ENCODE measurements at regions not wholly inside any gene's neighbourhood (a gene's known extent, or its start where the extent isn't known, plus 50 kb on each side); places are given as distances from the start of the nearest gene placed in this dataset.
A peak's percentile ranks its signal among the peaks of the same experiment; 100 is the strongest.

DNA sequence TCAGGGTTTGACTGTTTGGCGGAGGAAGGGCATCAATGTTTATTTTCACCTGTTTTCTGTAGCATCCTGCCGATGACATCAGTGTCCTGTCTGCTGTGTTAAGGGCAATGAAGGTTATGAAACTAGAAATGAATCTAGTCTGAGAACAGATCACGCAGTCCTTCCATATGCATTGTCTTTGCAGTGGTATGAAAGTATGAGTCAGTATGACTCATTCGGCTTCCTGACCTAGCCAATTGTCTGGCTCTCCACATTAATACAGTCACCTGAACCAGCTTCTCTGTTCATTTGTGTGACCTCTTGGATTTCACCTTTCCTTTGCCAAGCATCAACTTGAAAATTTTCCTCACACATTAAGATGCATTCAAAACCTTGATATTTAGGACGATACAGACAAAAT, 353.8 kb downstream of the RND3 start:
- Histone ChIP-seq H3K27ac (peak overlapping the region in 2 of 4 donors; percentile 45 to 48), H3K36me3 (no peaks in the 10 kb centered on the region), H3K4me1 (peaks cover 6 to 35% (median 9%) of the 10 kb centered on the region in 3 donors), H3K9me3 (no peaks in the 10 kb centered on the region), H3K4me3 (no peak overlapping the region), H3K27me3 (no peaks in the 10 kb centered on the region)
- WGBS, 2 donors, result 30 to 37% methylated on average over 5 of the region's 5 CpGs
- DNase-seq, result no peak
- intact Hi-C loops (cut with DNase I), result no loop called here
- no peak for TF ChIP-seq POLR2A (IDR thresholded peaks at IDR 0.05)
- TF ChIP-seq, protein P1, sequence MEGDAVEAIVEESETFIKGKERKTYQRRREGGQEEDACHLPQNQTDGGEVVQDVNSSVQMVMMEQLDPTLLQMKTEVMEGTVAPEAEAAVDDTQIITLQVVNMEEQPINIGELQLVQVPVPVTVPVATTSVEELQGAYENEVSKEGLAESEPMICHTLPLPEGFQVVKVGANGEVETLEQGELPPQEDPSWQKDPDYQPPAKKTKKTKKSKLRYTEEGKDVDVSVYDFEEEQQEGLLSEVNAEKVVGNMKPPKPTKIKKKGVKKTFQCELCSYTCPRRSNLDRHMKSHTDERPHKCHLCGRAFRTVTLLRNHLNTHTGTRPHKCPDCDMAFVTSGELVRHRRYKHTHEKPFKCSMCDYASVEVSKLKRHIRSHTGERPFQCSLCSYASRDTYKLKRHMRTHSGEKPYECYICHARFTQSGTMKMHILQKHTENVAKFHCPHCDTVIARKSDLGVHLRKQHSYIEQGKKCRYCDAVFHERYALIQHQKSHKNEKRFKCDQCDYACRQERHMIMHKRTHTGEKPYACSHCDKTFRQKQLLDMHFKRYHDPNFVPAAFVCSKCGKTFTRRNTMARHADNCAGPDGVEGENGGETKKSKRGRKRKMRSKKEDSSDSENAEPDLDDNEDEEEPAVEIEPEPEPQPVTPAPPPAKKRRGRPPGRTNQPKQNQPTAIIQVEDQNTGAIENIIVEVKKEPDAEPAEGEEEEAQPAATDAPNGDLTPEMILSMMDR (IDR thresholded peaks at IDR 0.05), result no peak

DNA sequence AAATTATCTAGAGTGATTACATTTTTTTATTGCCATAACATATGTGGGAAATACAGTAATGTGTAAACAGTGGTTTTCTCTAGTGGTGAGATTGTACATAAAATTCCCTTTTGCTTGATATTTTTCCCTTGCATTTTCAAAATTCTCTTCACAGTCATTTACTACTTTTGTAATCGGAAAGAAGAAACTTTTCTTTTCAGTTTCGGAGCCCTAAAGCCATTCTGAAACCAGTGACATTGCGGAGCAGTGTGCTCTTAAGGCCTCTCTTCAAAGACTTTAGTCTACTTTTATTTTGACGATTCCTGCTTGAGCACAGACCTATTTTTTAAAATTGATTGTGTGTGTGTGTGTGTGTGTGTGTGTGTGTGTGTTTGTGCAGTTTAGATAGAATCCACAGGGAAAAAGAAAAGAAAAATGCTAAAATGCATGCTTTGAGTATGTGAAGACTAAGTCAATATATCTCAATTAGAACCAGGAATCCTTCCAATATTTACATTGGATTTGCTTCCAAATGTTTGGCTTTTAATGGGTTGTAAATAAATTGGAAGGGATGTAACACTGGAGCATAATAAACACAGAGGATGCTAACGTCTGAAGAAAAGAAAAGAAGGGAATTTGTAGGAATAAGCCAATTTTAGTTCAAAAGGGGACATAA, 357.4 kb downstream of the RND3 start:
- DNase-seq, result no peak
- WGBS, 2 donors, result 61 to 75% methylated on average over 5 of the region's 5 CpGs
- H3K4me3 ChIP-seq, result no peak overlapping the region
- H3K4me1 ChIP-seq, result peaks cover 6 to 33% (median 12%) of the 10 kb centered on the region in 3 donors
- intact Hi-C loops (cut with DNase I), result no loop called here
- H3K36me3 ChIP-seq, result no peaks in the 10 kb centered on the region
- no peaks in the 10 kb centered on the region for H3K9me3 ChIP-seq
- no peak overlapping the region for H3K27ac ChIP-seq
- H3K27me3 ChIP-seq, result no peaks in the 10 kb centered on the region
- TF ChIP-seq, protein P1 (IDR thresholded peaks at IDR 0.05), result no peak
- no peak for TF ChIP-seq POLR2A (IDR thresholded peaks at IDR 0.05)

DNA sequence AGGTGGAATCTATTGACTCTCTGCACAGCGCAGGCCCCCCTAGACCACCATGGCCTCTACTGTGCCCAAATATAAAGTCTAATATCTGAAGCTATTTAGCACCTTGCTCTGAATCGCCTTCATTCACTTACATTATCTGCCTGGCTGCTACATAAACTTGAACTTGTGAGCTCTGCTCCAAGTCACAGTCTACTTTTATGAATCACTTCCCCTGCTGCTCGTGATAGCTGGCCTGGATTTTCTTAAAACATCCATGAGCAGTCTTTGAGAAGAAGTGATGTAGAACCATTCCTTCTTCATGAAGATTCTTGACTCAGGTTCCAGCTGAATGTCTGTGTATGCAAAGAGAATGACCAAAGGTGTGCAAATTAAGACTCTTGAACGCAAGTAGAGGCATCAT, 359.5 kb downstream of the RND3 start:
- Histone ChIP-seq H3K4me1 (peaks cover 0 to 17% (median 6%) of the 10 kb centered on the region in 3 donors), H3K9me3 (no peaks in the 10 kb centered on the region), H3K36me3 (no peaks in the 10 kb centered on the region), H3K4me3 (no peak overlapping the region), H3K27me3 (no peaks in the 10 kb centered on the region), H3K27ac (no peak overlapping the region)
- DNase-seq, result no peak
- WGBS, 2 donors, result 71 to 79% methylated on average over 4 of the region's 4 CpGs
- intact Hi-C loops (cut with DNase I), result no loop called here
- no peak for TF ChIP-seq POLR2A (IDR thresholded peaks at IDR 0.05)
- TF ChIP-seq, protein P1 (IDR thresholded peaks at IDR 0.05), result no peak

DNA sequence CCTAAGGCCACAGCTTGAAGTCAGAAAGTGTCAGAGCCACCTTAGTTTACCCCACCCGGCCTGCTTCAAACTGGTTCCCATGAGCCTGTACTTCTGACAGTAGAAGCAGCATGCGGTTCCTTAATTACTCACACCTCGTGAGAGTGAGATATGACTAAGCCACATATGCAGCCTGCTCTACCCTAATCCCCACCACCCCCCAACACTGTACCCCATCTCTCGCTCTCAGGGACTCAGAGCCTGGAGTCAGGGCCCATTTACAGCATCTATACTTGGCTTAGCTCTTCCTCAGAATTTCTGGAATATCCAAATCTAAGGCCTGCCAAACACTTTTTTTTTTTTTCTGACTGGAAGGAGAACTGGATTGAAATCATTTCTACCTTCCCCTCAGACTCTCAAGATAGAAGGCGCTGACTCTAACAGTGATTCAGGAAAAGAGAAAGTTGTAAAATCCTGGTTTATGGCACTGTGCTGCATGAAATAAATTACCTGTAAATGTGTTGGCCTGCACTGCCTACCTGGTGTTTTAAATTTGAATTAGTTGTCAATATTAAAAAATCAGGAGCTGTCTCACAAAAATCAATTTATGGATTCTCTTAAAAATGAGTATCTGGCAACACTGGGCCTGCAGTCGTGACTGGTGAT, 360.0 kb downstream of the RND3 start:
- Histone ChIP-seq H3K27me3 (no peaks in the 10 kb centered on the region), H3K4me1 (peaks cover 0 to 17% (median 6%) of the 10 kb centered on the region in 3 donors), H3K27ac (no peak overlapping the region), H3K36me3 (no peaks in the 10 kb centered on the region), H3K4me3 (no peak overlapping the region), H3K9me3 (no peaks in the 10 kb centered on the region)
- intact Hi-C loops (cut with DNase I), result no loop called here
- WGBS, 2 donors, result 82 to 83% methylated on average over 6 of the region's 6 CpGs
- no peak for DNase-seq
- TF ChIP-seq POLR2A (IDR thresholded peaks at IDR 0.05), result no peak
- TF ChIP-seq, protein P1 (IDR thresholded peaks at IDR 0.05), result no peak

DNA sequence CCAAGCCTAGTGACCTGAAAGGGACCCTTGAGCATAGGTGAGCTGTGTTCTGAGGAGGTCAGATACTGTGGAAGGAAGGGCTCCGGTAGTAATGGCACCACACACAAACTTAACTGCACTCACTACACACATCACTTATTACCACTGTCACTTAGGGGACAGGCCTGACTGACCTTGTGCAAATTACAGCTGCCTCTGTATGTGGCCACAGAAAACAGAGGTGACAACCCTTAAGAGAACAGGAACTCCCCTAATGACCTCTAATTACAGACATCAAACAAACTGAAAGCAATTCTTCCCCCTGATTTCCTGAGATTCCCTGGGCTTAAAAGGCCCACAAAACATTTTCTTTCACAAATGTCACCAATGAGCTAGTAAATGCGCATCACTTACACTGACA, 360.6 kb downstream of the RND3 start:
- H3K9me3 ChIP-seq, result no peaks in the 10 kb centered on the region
- no peak overlapping the region for H3K4me3 ChIP-seq
- H3K27ac ChIP-seq, result peak overlapping the region in 1 of 4 donors; percentile 4
- intact Hi-C loops (cut with DNase I), result no loop called here
- 89% methylated on average over 1 to 2 of the region's 2 CpGs for whole genome bisulfite sequencing, 2 donors
- no peak for TF ChIP-seq POLR2A (IDR thresholded peaks at IDR 0.05)
- TF ChIP-seq, protein P1 (IDR thresholded peaks at IDR 0.05), result no peak
- no peak for DNase-seq
- peaks cover 0 to 17% (median 6%) of the 10 kb centered on the region in 3 donors for H3K4me1 ChIP-seq
- no peaks in the 10 kb centered on the region for H3K36me3 ChIP-seq
- H3K27me3 ChIP-seq, result no peaks in the 10 kb centered on the region

Measured in esophagus squamous epithelium (tissue), 5 donors.